ENCODE measurements at regions not wholly inside any gene's neighbourhood (a gene's known extent, or its start where the extent isn't known, plus 50 kb on each side); places are given as distances from the start of the nearest gene placed in this dataset.

GRCh38 chr6:164144316-164144715, 729.8 kb downstream of the QKI start:
- peaks cover 7% of the 10 kb centered on the region for H3K9me3 Mint-ChIP-seq (ENCODE audit: unreplicated experiment)
- no peaks in the 10 kb centered on the region for H3K4me1 Mint-ChIP-seq (ENCODE audit: unreplicated experiment)
- no peak for DNase-seq (ENCODE audit: extremely low spot score, unreplicated experiment)
- no peak for TF ChIP-seq CTCF (IDR thresholded peaks at IDR 0.05)
- H3K36me3 Mint-ChIP-seq (ENCODE audit: unreplicated experiment) = no peaks in the 10 kb centered on the region
- H3K4me3 Mint-ChIP-seq (ENCODE audit: unreplicated experiment) = no peak overlapping the region
- no peak overlapping the region for H3K27ac Mint-ChIP-seq (ENCODE audit: unreplicated experiment)
- no peaks in the 10 kb centered on the region for H3K27me3 Mint-ChIP-seq (ENCODE audit: unreplicated experiment)

GRCh38 chr6:164142322-164142721, 727.8 kb downstream of the QKI start:
- DNase-seq (ENCODE audit: extremely low spot score, unreplicated experiment) = no peak
- no peak for TF ChIP-seq CTCF (IDR thresholded peaks at IDR 0.05)
- no peaks in the 10 kb centered on the region for H3K27me3 Mint-ChIP-seq (ENCODE audit: unreplicated experiment)
- no peak overlapping the region for H3K4me3 Mint-ChIP-seq (ENCODE audit: unreplicated experiment)
- H3K36me3 Mint-ChIP-seq (ENCODE audit: unreplicated experiment) = no peaks in the 10 kb centered on the region
- H3K4me1 Mint-ChIP-seq (ENCODE audit: unreplicated experiment) = no peaks in the 10 kb centered on the region
- peaks cover 2% of the 10 kb centered on the region for H3K9me3 Mint-ChIP-seq (ENCODE audit: unreplicated experiment)
- no peak overlapping the region for H3K27ac Mint-ChIP-seq (ENCODE audit: unreplicated experiment)

GRCh38 chr6:164135511-164136132, 721.1 kb downstream of the QKI start:
- H3K27me3 Mint-ChIP-seq (ENCODE audit: unreplicated experiment) = no peaks in the 10 kb centered on the region
- no peak overlapping the region for H3K27ac Mint-ChIP-seq (ENCODE audit: unreplicated experiment)
- no peak overlapping the region for H3K4me3 Mint-ChIP-seq (ENCODE audit: unreplicated experiment)

GRCh38 chr6:164133095-164133494, 718.6 kb downstream of the QKI start:
- Mint-ChIP-seq H3K27me3 (ENCODE audit: unreplicated experiment) (no peaks in the 10 kb centered on the region), H3K27ac (ENCODE audit: unreplicated experiment) (no peak overlapping the region), H3K4me3 (ENCODE audit: unreplicated experiment) (no peak overlapping the region), H3K36me3 (ENCODE audit: unreplicated experiment) (no peaks in the 10 kb centered on the region), H3K4me1 (ENCODE audit: unreplicated experiment) (no peaks in the 10 kb centered on the region), H3K9me3 (ENCODE audit: unreplicated experiment) (peaks cover 5% of the 10 kb centered on the region)
- no peak for DNase-seq (ENCODE audit: extremely low spot score, unreplicated experiment)
- TF ChIP-seq CTCF (IDR thresholded peaks at IDR 0.05) = no peak

More at GRCh38 chr6:164135511-164136132, 721.1 kb downstream of the QKI start:
- Mint-ChIP-seq H3K4me1 (ENCODE audit: unreplicated experiment) (no peaks in the 10 kb centered on the region), H3K9me3 (ENCODE audit: unreplicated experiment) (peaks cover 5% of the 10 kb centered on the region), H3K36me3 (ENCODE audit: unreplicated experiment) (no peaks in the 10 kb centered on the region)
- no peak for TF ChIP-seq CTCF (IDR thresholded peaks at IDR 0.05)
- no peak for DNase-seq (ENCODE audit: extremely low spot score, unreplicated experiment)

- TF ChIP-seq CTCF (IDR thresholded peaks at IDR 0.05) = no peak
- Mint-ChIP-seq H3K9me3 (ENCODE audit: unreplicated experiment) (peaks cover 6% of the 10 kb centered on the region), H3K4me3 (ENCODE audit: unreplicated experiment) (no peak overlapping the region), H3K4me1 (ENCODE audit: unreplicated experiment) (no peaks in the 10 kb centered on the region), H3K27ac (ENCODE audit: unreplicated experiment) (no peak overlapping the region), H3K36me3 (ENCODE audit: unreplicated experiment) (no peaks in the 10 kb centered on the region), H3K27me3 (ENCODE audit: unreplicated experiment) (no peaks in the 10 kb centered on the region)
- DNase-seq (ENCODE audit: extremely low spot score, unreplicated experiment) = no peak
These were observed 716.1 kb downstream of the QKI start for GRCh38 chr6:164130585-164130984.
